Activated naive CD4-positive, alpha-beta T cell treated with anti-CD3 and anti-CD28 coated beads, Interleukin-2, amount 50 U/mL, for 24 hours (primary cell): ENCODE measurements at regions not wholly inside any gene's neighbourhood (a gene's known extent, or its start where the extent isn't known, plus 50 kb on each side); places are given as distances from the start of the nearest gene placed in this dataset.

ENCODE experiments used
- H3K27ac Mint-ChIP-seq: one replicate; pipeline ENCODE4 v1.8.0; 2021; ENCODE audit warnings: mild to moderate bottlenecking, mixed read lengths
- H3K27me3 Mint-ChIP-seq: one replicate; pipeline ENCODE4 v1.8.0; 2021; ENCODE audit warnings: mixed read lengths
- H3K36me3 Mint-ChIP-seq: one replicate; pipeline ENCODE4 v1.8.0; 2021; ENCODE audit warnings: mixed read lengths
- H3K4me1 Mint-ChIP-seq: one replicate; pipeline ENCODE4 v1.8.0; 2021; ENCODE audit warnings: mixed read lengths
- H3K4me3 Mint-ChIP-seq: one replicate; pipeline ENCODE4 v1.8.0; 2021; ENCODE audit warnings: mild to moderate bottlenecking, mixed read lengths
- H3K9me3 Mint-ChIP-seq: one replicate; pipeline ENCODE4 v1.8.0; 2021; ENCODE audit warnings: mixed read lengths

- no peaks in the 10 kb centered on the region for H3K27me3 Mint-ChIP-seq
- no peak overlapping the region for H3K4me3 Mint-ChIP-seq
- no peaks in the 10 kb centered on the region for H3K36me3 Mint-ChIP-seq
- no peaks in the 10 kb centered on the region for H3K9me3 Mint-ChIP-seq
- H3K27ac Mint-ChIP-seq = peak overlapping the region; percentile 70
- peaks cover 49% of the 10 kb centered on the region for H3K4me1 Mint-ChIP-seq
Observed at GRCh38 chr2:136359121-136359965, 241.4 kb upstream of the CXCR4 start.

GRCh38 chr2:136358576-136358975 lies 240.6 kb upstream of the CXCR4 start:
- H3K4me3 Mint-ChIP-seq = no peak overlapping the region
- H3K9me3 Mint-ChIP-seq = no peaks in the 10 kb centered on the region
- peak overlapping the region; percentile 43 for H3K27ac Mint-ChIP-seq
- no peaks in the 10 kb centered on the region for H3K36me3 Mint-ChIP-seq
- no peaks in the 10 kb centered on the region for H3K27me3 Mint-ChIP-seq
- H3K4me1 Mint-ChIP-seq = peaks cover 48% of the 10 kb centered on the region

- no peak overlapping the region for H3K27ac Mint-ChIP-seq
- H3K4me1 Mint-ChIP-seq = peaks cover 33% of the 10 kb centered on the region
- no peaks in the 10 kb centered on the region for H3K27me3 Mint-ChIP-seq
- H3K36me3 Mint-ChIP-seq = no peaks in the 10 kb centered on the region
- no peaks in the 10 kb centered on the region for H3K9me3 Mint-ChIP-seq
- no peak overlapping the region for H3K4me3 Mint-ChIP-seq
Observed at GRCh38 chr2:136357007-136357380, 239.0 kb upstream of the CXCR4 start.

GRCh38 chr2:136356125-136357006 lies 238.4 kb upstream of the CXCR4 start:
- H3K27ac Mint-ChIP-seq = peak overlapping the region; percentile 44
- H3K36me3 Mint-ChIP-seq = no peaks in the 10 kb centered on the region
- H3K4me1 Mint-ChIP-seq = peaks cover 32% of the 10 kb centered on the region
- H3K27me3 Mint-ChIP-seq = no peaks in the 10 kb centered on the region
- no peak overlapping the region for H3K4me3 Mint-ChIP-seq
- no peaks in the 10 kb centered on the region for H3K9me3 Mint-ChIP-seq

- Mint-ChIP-seq H3K4me3 (no peak overlapping the region), H3K27ac (no peak overlapping the region), H3K9me3 (no peaks in the 10 kb centered on the region), H3K27me3 (no peaks in the 10 kb centered on the region), H3K4me1 (peaks cover 7% of the 10 kb centered on the region), H3K36me3 (peaks cover 6% of the 10 kb centered on the region)
Observed at GRCh38 chr2:136351684-136352083, 233.7 kb upstream of the CXCR4 start.

GRCh38 chr2:136347981-136348380 lies 230.0 kb upstream of the CXCR4 start:
- H3K4me3 Mint-ChIP-seq = no peak overlapping the region
- H3K9me3 Mint-ChIP-seq = no peaks in the 10 kb centered on the region
- H3K36me3 Mint-ChIP-seq = peaks cover 6% of the 10 kb centered on the region
- H3K27ac Mint-ChIP-seq = no peak overlapping the region
- no peaks in the 10 kb centered on the region for H3K27me3 Mint-ChIP-seq
- no peaks in the 10 kb centered on the region for H3K4me1 Mint-ChIP-seq

- no peaks in the 10 kb centered on the region for H3K27me3 Mint-ChIP-seq
- H3K36me3 Mint-ChIP-seq = peaks cover 1% of the 10 kb centered on the region
- peak overlapping the region; percentile 14 for H3K27ac Mint-ChIP-seq
- no peaks in the 10 kb centered on the region for H3K4me1 Mint-ChIP-seq
- H3K4me3 Mint-ChIP-seq = no peak overlapping the region
- H3K9me3 Mint-ChIP-seq = peaks cover 4% of the 10 kb centered on the region
Observed at GRCh38 chr2:136344339-136344738, 226.4 kb upstream of the CXCR4 start.

GRCh38 chr2:136342138-136342537 lies 224.2 kb upstream of the CXCR4 start:
- Mint-ChIP-seq H3K27ac (no peak overlapping the region), H3K4me1 (no peaks in the 10 kb centered on the region), H3K9me3 (peaks cover 15% of the 10 kb centered on the region), H3K4me3 (no peak overlapping the region), H3K36me3 (peaks cover 4% of the 10 kb centered on the region), H3K27me3 (no peaks in the 10 kb centered on the region)

GRCh38 chr2:136334967-136335366 lies 217.0 kb upstream of the CXCR4 start:
- no peak overlapping the region for H3K27ac Mint-ChIP-seq
- H3K4me3 Mint-ChIP-seq = no peak overlapping the region
- H3K36me3 Mint-ChIP-seq = peaks cover 4% of the 10 kb centered on the region
- H3K27me3 Mint-ChIP-seq = no peaks in the 10 kb centered on the region
- H3K4me1 Mint-ChIP-seq = no peaks in the 10 kb centered on the region
- H3K9me3 Mint-ChIP-seq = peaks cover 15% of the 10 kb centered on the region

GRCh38 chr2:136332436-136333095 lies 214.6 kb upstream of the CXCR4 start:
- no peaks in the 10 kb centered on the region for H3K36me3 Mint-ChIP-seq
- no peak overlapping the region for H3K4me3 Mint-ChIP-seq
- peaks cover 13% of the 10 kb centered on the region for H3K4me1 Mint-ChIP-seq
- no peak overlapping the region for H3K27ac Mint-ChIP-seq
- no peaks in the 10 kb centered on the region for H3K27me3 Mint-ChIP-seq
- H3K9me3 Mint-ChIP-seq = no peaks in the 10 kb centered on the region

- H3K9me3 Mint-ChIP-seq = no peaks in the 10 kb centered on the region
- H3K27ac Mint-ChIP-seq = no peak overlapping the region
- H3K4me3 Mint-ChIP-seq = no peak overlapping the region
Observed at GRCh38 chr2:136331226-136331625, 213.3 kb upstream of the CXCR4 start.

GRCh38 chr2:136328207-136328795 lies 210.4 kb upstream of the CXCR4 start:
- H3K4me3 Mint-ChIP-seq = peak overlapping the region; percentile 81
- peaks cover 53% of the 10 kb centered on the region for H3K4me1 Mint-ChIP-seq
- no peaks in the 10 kb centered on the region for H3K36me3 Mint-ChIP-seq
- no peaks in the 10 kb centered on the region for H3K27me3 Mint-ChIP-seq
- H3K9me3 Mint-ChIP-seq = no peaks in the 10 kb centered on the region
- H3K27ac Mint-ChIP-seq = no peak overlapping the region

More at GRCh38 chr2:136331226-136331625, 213.3 kb upstream of the CXCR4 start:
- Mint-ChIP-seq H3K27me3 (no peaks in the 10 kb centered on the region), H3K36me3 (no peaks in the 10 kb centered on the region), H3K4me1 (peaks cover 25% of the 10 kb centered on the region)

- peaks cover 61% of the 10 kb centered on the region for H3K4me1 Mint-ChIP-seq
- no peaks in the 10 kb centered on the region for H3K9me3 Mint-ChIP-seq
- H3K27ac Mint-ChIP-seq = peak overlapping the region; percentile 84
- H3K36me3 Mint-ChIP-seq = no peaks in the 10 kb centered on the region
- H3K4me3 Mint-ChIP-seq = peak overlapping the region; percentile 81
- H3K27me3 Mint-ChIP-seq = no peaks in the 10 kb centered on the region
Observed at GRCh38 chr2:136327162-136327852, 209.4 kb upstream of the CXCR4 start.

- H3K4me3 Mint-ChIP-seq = peak overlapping the region; percentile 30
Observed at GRCh38 chr2:136325844-136326331, 207.9 kb upstream of the CXCR4 start.

GRCh38 chr2:136324966-136325365 lies 207.0 kb upstream of the CXCR4 start:
- H3K4me3 Mint-ChIP-seq = peak overlapping the region; percentile 68
- H3K27me3 Mint-ChIP-seq = no peaks in the 10 kb centered on the region
- H3K27ac Mint-ChIP-seq = no peak overlapping the region
- no peaks in the 10 kb centered on the region for H3K9me3 Mint-ChIP-seq
- H3K36me3 Mint-ChIP-seq = no peaks in the 10 kb centered on the region
- H3K4me1 Mint-ChIP-seq = peaks cover 69% of the 10 kb centered on the region

More at GRCh38 chr2:136325844-136326331, 207.9 kb upstream of the CXCR4 start:
- Mint-ChIP-seq H3K27ac (no peak overlapping the region), H3K36me3 (no peaks in the 10 kb centered on the region), H3K9me3 (no peaks in the 10 kb centered on the region), H3K27me3 (no peaks in the 10 kb centered on the region), H3K4me1 (peaks cover 69% of the 10 kb centered on the region)
